NB4 (cell line): ENCODE measurements at regions not wholly inside any gene's neighbourhood (a gene's known extent, or its start where the extent isn't known, plus 50 kb on each side); places are given as distances from the start of the nearest gene placed in this dataset.

Source experiments
- CTCF ChIP-seq: IDR thresholded peaks from one replicate; pipeline ENCODE4 v1.5.1; 2012; ENCODE audit warnings: low read depth, low read length
- MAX ChIP-seq: IDR thresholded peaks from 2 replicates; pipeline ENCODE4 v1.6.1; 2011; ENCODE audit warnings: low read depth, low read length
- MYC ChIP-seq: IDR thresholded peaks from 2 replicates; pipeline ENCODE4 v1.6.1; 2011; ENCODE audit warnings: low read depth, low read length
- POLR2A ChIP-seq: IDR thresholded peaks from 2 replicates; pipeline ENCODE4 v1.6.1; 2011; ENCODE audit warnings: mild to moderate bottlenecking; ENCODE audit not compliant: insufficient read length; ENCODE audit errors: extremely low read depth

GRCh38 chr1:68704800-68705443 lies 208.0 kb upstream of the DEPDC1 start:
- no peak for TF ChIP-seq CTCF
- TF ChIP-seq POLR2A = no peak
- TF ChIP-seq MAX = no peak
- TF ChIP-seq MYC = no peak
